MM.1S (cell line): ENCODE measurements at regions not wholly inside any gene's neighbourhood (a gene's known extent, or its start where the extent isn't known, plus 50 kb on each side); places are given as distances from the start of the nearest gene placed in this dataset.
"Not testable (repeated sequence)": the region's sequence is repeated elsewhere in the genome, so short reads cannot be mapped to it uniquely, and the experiment has no call there.

Experiments used
- DNase-seq: peaks from one replicate; pipeline ENCODE4 v3.0.0-alpha.2; 2015
- H2AFZ ChIP-seq: fragments of 300-600 bp; sonication (generic); 2 replicates; pipeline ENCODE4 v1.6.0; 2016; ENCODE audit warnings: antibody characterized with exemption, low read length
- H3F3A ChIP-seq: fragments of 300-600 bp; sonication (generic); 2 replicates; pipeline ENCODE4 v1.6.1; 2016; ENCODE audit warnings: mild to moderate bottlenecking, antibody characterized with exemption, low read length, moderate library complexity, mixed read lengths; ENCODE audit not compliant: insufficient read depth
- H3K27ac ChIP-seq: fragments of 300-600 bp; sonication (generic); 2 replicates; pipeline ENCODE4 v1.5.1; 2016; ENCODE audit warnings: mild to moderate bottlenecking, low read length
- H3K27me3 ChIP-seq: fragments of 300-600 bp; sonication (generic); replicated peaks from 2 replicates; pipeline ENCODE4 v1.6.0; 2016; ENCODE audit warnings: low read length; ENCODE audit not compliant: insufficient read depth
- H3K36me3 ChIP-seq: fragments of 300-600 bp; sonication (generic); replicated peaks from 2 replicates; pipeline ENCODE4 v1.6.1; 2016; ENCODE audit warnings: mild to moderate bottlenecking, low read length, mixed read lengths; ENCODE audit not compliant: insufficient read depth
- H3K4me1 ChIP-seq: fragments of 300-600 bp; sonication (generic); 2 replicates; pipeline ENCODE4 v1.6.1; 2016; ENCODE audit warnings: low read length, mixed read lengths
- H3K4me2 ChIP-seq: fragments of 300-600 bp; sonication (generic); 2 replicates; pipeline ENCODE4 v1.6.0; 2016; ENCODE audit warnings: low read depth, low read length
- H3K4me3 ChIP-seq: fragments of 300-600 bp; sonication (generic); 2 replicates; pipeline ENCODE4 v1.5.1; 2016; ENCODE audit warnings: low read length, mixed read lengths
- H3K79me2 ChIP-seq: fragments of 300-600 bp; sonication (generic); 2 replicates; pipeline ENCODE4 v1.6.1; 2016; ENCODE audit warnings: mixed run types, low read length, mixed read lengths
- H3K9ac ChIP-seq: fragments of 300-600 bp; sonication (generic); 2 replicates; pipeline ENCODE4 v1.6.1; 2016; ENCODE audit warnings: low read length, mixed read lengths
- H3K9me2 ChIP-seq: fragments of 300-600 bp; sonication (generic); replicated peaks from 2 replicates; pipeline ENCODE4 v1.6.1; 2016; ENCODE audit warnings: mild to moderate bottlenecking, low read length, mixed read lengths; ENCODE audit not compliant: insufficient read depth
- H3K9me3 ChIP-seq: fragments of 300-600 bp; sonication (generic); replicated peaks from 2 replicates; pipeline ENCODE4 v1.6.1; 2016; ENCODE audit warnings: mild to moderate bottlenecking, low read length, mixed read lengths; ENCODE audit not compliant: insufficient read depth
- H4K20me1 ChIP-seq: fragments of 300-600 bp; sonication (generic); 2 replicates; pipeline ENCODE4 v1.6.1; 2016; ENCODE audit warnings: mild to moderate bottlenecking, low read length, moderate library complexity, mixed read lengths; ENCODE audit not compliant: insufficient read depth
- CTCF ChIP-seq: fragments of 300-600 bp; sonication (generic); IDR thresholded peaks from 2 replicates; pipeline ENCODE4 v1.5.1; 2016; ENCODE audit warnings: antibody characterized with exemption, low read length, mixed read lengths
- EZH2 ChIP-seq: fragments of 300-600 bp; sonication (generic); optimal IDR thresholded peaks from 2 replicates; pipeline ENCODE3; 2017; ENCODE audit warnings: low read depth, mild to moderate bottlenecking, antibody characterized with exemption, low read length, mixed read lengths
- EZH2phosphoT487 ChIP-seq: fragments of 300-600 bp; sonication (generic); IDR thresholded peaks from 2 replicates; pipeline ENCODE4 v1.6.1; 2018; ENCODE audit warnings: antibody characterized with exemption, low read length

- TF ChIP-seq EZH2 = no peak
- TF ChIP-seq CTCF = no peak
- no peak for TF ChIP-seq EZH2phosphoT487
Measured at GRCh38 chr5:28807195-28807729, 1768.9 kb upstream of the CDH9 start.

DNA sequence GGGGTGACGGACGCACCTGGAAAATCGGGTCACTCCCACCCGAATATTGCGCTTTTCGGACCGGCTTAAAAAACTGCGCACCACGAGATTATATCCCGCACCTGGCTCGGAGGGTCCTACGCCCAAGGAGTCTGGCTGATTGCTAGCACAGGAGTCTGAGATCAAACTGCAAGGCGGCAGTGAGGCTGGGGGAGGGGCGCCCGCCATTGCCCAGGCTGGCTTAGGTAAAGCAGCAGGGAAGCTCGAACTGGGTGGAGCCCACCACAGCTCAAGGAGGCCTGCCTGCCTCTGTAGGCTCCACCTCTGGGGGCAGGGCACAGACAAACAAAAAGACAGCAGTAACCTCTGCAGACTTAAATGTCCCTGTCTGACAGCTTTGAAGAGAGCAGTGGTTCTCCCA lies 1760.6 kb upstream of the CDH9 start:
- H3K36me3 ChIP-seq, H3K9ac ChIP-seq, H3K27ac ChIP-seq, H3K4me2 ChIP-seq, H3K9me3 ChIP-seq, DNase-seq, H2AFZ ChIP-seq, H3K79me2 ChIP-seq, H3K4me3 ChIP-seq, H3K27me3 ChIP-seq, H3F3A ChIP-seq, H4K20me1 ChIP-seq, H3K9me2 ChIP-seq, H3K4me1 ChIP-seq: not testable (repeated sequence)

More at GRCh38 chr5:28807195-28807729, 1768.9 kb upstream of the CDH9 start:
- no peaks in the 10 kb centered on the region for H3K36me3 ChIP-seq
- H2AFZ ChIP-seq = no peak overlapping the region
- no peaks in the 10 kb centered on the region for H3K27me3 ChIP-seq
- no peak overlapping the region for H3K27ac ChIP-seq
- no peaks in the 10 kb centered on the region for H3K79me2 ChIP-seq
- no peaks in the 10 kb centered on the region for H3K4me1 ChIP-seq
- no peaks in the 10 kb centered on the region for H4K20me1 ChIP-seq
- H3K9ac ChIP-seq = no peak overlapping the region
- no peaks in the 10 kb centered on the region for H3K9me3 ChIP-seq
- H3K4me3 ChIP-seq = no peak overlapping the region
- DNase-seq = no peak
- no peaks in the 10 kb centered on the region for H3F3A ChIP-seq
- H3K9me2 ChIP-seq = no peaks in the 10 kb centered on the region
- H3K4me2 ChIP-seq = no peak overlapping the region

- H3K27ac ChIP-seq = no peak overlapping the region
- H3K4me1 ChIP-seq = no peaks in the 10 kb centered on the region
- H3K36me3 ChIP-seq = no peaks in the 10 kb centered on the region
- H3K9ac ChIP-seq = no peak overlapping the region
- H4K20me1 ChIP-seq = no peaks in the 10 kb centered on the region
- no peaks in the 10 kb centered on the region for H3K27me3 ChIP-seq
- no peaks in the 10 kb centered on the region for H3K9me3 ChIP-seq
- TF ChIP-seq EZH2phosphoT487 (no peak), EZH2 (no peak)
- no peak overlapping the region for H2AFZ ChIP-seq
- no peak overlapping the region for H3K4me2 ChIP-seq
- H3K4me3 ChIP-seq = no peak overlapping the region
- H3K9me2 ChIP-seq = no peaks in the 10 kb centered on the region
- H3F3A ChIP-seq = no peaks in the 10 kb centered on the region
- no peaks in the 10 kb centered on the region for H3K79me2 ChIP-seq
- DNase-seq = no peak
Measured at GRCh38 chr5:28788954-28789353, 1750.6 kb upstream of the CDH9 start.

DNA sequence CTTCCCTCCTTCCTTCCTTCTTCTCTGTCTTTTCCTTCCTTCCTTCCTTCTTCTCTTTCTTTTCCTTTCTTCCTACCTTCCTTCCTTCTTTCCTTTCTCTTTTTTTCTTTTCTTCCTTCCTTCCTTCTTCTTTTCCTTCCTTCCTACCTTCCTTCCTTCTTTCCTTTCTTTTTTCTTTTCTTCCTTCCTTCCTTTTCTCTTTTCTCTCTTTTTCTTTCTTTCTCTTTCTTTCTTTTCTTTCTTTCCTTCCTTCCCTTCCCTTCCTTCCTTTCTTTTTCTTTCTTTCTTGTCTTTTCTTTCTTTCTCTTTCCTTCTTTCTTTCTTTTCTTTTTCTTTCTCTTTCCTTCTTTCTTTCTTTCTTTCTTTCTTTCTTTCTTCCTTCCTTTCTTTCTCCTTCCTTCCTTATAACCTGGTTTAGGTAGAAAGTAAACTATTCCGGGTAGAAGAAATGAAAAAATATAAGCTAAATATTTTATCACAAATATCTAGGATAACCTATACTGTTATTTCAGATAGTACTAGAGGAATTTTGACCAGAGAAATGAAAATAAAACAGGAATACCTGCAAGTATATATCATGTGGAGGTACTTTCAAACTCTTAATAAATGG lies 1741.8 kb upstream of the CDH9 start:
- TF ChIP-seq EZH2phosphoT487 = no peak
- TF ChIP-seq CTCF = no peak
- no peak for TF ChIP-seq EZH2
- no peak overlapping the region for H3K4me2 ChIP-seq
- no peak overlapping the region for H2AFZ ChIP-seq
- no peak overlapping the region for H3K9ac ChIP-seq
- no peaks in the 10 kb centered on the region for H3F3A ChIP-seq
- no peak overlapping the region for H3K27ac ChIP-seq
- no peaks in the 10 kb centered on the region for H3K9me3 ChIP-seq
- H4K20me1 ChIP-seq = no peaks in the 10 kb centered on the region
- no peaks in the 10 kb centered on the region for H3K36me3 ChIP-seq
- DNase-seq = no peak
- H3K4me1 ChIP-seq = no peaks in the 10 kb centered on the region
- H3K4me3 ChIP-seq = no peak overlapping the region
- no peaks in the 10 kb centered on the region for H3K27me3 ChIP-seq
- H3K79me2 ChIP-seq = no peaks in the 10 kb centered on the region
- H3K9me2 ChIP-seq = no peaks in the 10 kb centered on the region
